Stimulated activated CD4-positive, alpha-beta T cell treated with anti-CD3 and anti-CD28 coated beads, Interleukin-15, amount 100 ng/mL, for 24 hours (primary cell): ENCODE measurements at regions not wholly inside any gene's neighbourhood (a gene's known extent, or its start where the extent isn't known, plus 50 kb on each side); places are given as distances from the start of the nearest gene placed in this dataset.
"Not testable (repeated sequence)": the region's sequence is repeated elsewhere in the genome, so short reads cannot be mapped to it uniquely, and the experiment has no call there.

Experiments
- DNase-seq: peaks from one replicate; pipeline ENCODE4 v3.0.0-alpha.2; 2020

DNA sequence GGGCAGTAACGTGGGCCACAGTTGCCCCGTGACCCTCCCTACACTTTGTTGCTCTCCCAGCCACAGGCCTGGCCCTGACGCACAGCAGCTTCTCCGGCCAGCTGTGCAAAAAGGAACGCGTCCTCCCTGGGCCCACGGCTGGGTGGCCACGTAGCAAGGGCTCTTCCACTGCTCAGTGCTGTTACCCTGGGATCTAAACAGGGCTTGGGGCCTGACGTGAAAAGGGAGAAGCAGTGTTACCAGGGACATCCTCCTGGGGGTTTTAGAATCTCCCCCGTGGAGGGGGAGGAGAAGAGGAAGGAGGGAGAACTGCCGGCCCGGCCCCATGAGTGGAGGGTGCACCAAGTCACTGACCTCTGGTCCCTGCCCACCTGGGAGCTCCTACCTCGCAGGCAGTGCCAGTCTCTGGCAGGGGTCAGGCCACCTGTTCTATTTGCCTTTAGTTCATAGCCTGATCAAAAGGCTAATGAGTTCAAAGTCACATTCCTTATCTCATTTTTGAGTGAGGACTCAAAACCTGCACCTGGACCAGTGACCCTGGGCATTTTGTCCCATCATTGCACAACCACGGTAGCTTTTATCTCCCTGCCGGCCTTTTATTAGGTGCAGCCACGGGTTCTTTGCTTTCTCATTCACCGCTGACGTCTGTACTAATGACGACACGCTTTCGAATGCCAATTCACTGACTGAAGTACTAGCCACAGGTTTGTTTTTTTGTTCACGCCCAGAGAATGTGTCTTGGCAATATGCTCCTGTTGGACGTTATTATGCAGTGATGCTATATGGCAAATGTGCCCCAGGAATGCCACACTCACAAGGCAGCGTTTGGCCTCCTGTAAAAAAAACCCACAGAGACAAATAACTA is 4424.6 kb upstream of the TPTE start:
- DNase-seq, result not testable (repeated sequence)

DNA sequence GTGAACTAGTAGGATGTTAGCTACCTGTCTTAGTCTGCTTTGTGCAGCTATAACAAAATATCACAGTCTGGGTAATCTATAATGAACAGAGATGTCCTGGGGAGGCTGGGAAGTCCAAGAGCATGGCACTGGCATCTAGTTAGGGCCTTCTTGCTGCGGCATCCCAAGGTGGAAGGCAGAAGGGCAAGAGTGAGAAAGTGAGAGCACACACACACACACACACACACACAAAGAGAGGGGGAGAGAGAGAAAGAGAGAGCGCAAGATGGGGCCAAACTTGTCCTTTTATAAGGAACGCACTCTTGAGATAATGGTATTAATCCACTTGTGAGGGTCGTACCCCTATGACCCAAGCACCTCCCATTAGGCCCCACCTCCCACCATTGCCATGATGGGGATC is 4423.6 kb upstream of the TPTE start:
- not testable (repeated sequence) for DNase-seq

DNA sequence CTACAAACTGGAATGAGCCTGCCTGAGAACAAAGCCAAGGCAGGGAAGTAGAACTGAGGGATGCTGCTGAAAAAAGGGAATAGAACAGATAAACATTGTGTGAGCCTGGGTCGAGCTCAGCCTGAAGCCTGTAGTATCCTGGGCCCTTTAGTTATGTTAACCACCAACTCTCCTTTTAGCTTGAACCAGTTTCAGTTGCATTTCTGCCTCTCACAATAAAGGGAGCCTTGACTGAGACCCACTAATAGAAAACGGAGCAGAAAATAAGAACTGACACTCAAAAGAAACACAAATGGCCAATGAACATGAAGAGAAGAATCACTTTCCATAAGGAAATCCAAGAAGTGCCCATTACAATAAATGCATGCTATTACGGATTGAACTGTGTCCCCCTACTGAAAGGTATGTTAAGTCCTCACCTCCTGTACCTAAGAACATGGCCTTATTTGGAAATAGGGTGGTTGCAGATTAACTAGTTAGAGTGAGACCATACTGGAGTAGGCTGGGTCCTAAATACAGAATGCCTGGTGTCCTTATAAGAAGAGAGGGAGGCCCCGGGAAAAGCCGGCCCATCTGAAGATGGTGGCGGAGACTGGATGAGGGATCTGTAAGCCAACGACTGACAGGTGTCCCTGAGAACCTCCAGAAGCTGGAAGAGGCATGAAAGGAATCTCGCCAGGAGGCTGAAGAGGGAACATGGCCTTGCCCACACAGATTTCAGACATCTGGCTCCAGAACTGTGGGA is 4423.0 kb upstream of the TPTE start:
- not testable (repeated sequence) for DNase-seq

- not testable (repeated sequence) for DNase-seq
These were observed 4419.8 kb upstream of the TPTE start for GRCh38 chr21:6101588-6101987.

- not testable (repeated sequence) for DNase-seq
These were observed 4416.8 kb upstream of the TPTE start for GRCh38 chr21:6104546-6104945.

DNA sequence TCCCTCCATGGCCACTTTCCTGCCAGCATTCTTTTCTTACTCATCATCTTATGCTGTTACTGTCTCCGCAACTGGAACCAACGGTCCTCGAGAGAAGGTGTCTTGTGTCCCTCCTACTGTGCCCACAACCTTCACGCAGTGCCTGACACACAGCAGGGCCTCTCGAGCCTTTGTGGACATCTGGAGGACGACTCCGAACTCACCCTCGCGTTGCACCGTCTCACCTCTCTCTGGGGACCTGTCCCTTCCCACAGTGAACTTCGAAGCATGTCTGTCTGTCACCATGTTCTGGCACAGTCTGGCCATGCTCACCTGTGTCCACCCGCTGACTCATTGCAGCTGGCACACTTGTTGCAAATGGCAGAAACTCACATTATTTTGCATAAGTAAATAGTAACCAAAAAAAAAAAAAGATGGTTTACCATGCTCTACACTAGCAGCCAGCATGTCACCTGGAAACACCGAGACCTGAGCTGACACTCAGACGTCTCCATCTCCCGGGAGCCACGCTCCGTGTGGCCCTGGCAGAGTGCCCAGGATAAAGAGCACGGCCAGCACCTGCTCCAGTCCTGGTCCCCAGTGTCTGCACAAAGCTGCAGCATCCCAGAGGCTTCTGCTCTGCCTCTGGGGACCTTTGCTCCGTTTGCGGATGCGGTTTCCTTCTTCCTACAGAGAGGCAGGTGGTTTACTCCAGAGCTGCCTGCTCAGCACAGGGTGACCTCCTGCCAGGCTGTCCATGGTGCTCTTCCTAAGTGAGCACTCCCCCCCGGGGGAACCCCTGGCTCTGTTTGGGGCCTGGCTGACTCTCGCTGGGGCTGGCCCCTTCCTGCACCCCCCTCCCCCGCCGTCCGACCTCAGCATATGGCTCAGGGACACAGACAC is 4414.5 kb upstream of the TPTE start:
- not testable (repeated sequence) for DNase-seq

DNA sequence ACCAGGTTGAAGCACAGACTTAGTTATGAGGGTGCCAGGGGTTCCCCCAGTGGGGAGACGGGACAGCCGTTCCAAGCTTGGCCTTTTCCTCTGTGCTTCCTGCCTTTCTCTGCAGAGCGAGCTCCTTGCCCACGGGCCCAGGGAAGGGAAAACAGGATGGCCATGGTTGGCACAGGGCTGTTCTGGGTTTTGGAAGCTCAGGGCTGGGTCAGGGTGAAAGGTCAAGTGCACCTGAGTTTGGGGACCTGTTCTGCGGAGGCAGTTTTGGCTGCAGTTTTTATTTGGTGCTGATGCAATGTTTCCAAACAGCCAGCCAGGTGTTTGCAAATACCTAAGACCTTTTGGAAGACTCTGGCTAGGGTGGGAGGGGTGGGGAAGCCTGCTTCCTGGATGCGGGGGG is 4412.5 kb upstream of the TPTE start:
- DNase-seq, result not testable (repeated sequence)

GRCh38 chr21:6109774-6110173 is 4411.6 kb upstream of the TPTE start:
- DNase-seq, result not testable (repeated sequence)

DNA sequence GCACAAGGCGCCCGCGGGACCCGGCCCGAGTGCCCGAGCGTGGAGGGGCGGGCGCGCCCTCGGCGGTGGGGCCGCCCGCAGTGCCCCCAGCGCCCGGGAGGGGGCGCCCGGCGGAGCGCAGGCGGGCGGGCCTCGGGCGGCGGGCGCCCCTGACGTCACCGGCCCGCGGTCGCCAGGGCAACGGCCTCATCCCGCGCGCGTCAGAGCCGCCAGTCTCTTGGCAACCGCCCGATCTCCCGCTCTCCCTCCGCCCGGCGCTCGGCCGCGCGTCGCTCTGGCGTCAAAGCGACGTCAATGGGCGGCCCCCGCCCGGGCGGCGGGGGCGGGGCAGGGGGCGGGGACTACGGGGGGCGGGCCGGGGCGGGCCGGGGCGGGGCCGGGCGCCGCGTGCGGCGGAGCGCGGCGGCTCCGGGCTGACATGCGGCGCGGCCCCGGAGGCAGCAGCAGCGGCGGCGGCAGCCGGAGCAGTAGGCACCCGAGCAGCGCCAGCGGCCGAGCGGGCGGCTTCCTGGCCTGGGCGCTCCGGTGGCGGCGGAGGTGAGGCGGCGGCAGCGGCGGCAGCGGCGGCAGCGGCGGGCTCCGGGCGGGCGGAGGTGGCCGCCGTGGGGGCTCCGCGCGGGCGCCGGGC is 4410.6 kb upstream of the TPTE start:
- not testable (repeated sequence) for DNase-seq

GRCh38 chr21:6111354-6111753 is 4410.0 kb upstream of the TPTE start:
- DNase-seq, result peak; percentile 5

DNA sequence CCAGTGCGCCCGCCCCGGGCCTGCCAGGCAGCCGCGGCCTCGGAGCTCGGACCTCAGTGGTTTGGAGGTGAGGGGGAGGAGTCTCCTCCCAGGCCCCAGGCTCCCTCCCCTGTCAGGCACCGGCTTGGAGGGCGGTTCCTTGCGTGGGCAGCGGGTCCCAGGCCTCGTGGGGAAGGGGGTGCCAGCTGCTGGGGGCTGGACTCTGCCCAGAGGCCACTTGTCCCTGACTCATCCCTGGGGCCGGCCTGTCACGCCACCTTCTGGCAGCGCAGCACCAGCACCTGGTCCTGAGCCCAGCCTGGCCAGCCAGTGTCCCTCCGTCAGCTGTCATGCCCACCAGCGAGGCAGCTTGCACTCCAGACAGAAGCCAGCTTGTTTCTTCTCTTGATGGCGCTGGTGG is 4403.0 kb upstream of the TPTE start:
- not testable (repeated sequence) for DNase-seq

- not testable (repeated sequence) for DNase-seq
These were observed 4400.5 kb upstream of the TPTE start for GRCh38 chr21:6120863-6121262.

GRCh38 chr21:6122629-6123028 is 4398.8 kb upstream of the TPTE start:
- not testable (repeated sequence) for DNase-seq

DNA sequence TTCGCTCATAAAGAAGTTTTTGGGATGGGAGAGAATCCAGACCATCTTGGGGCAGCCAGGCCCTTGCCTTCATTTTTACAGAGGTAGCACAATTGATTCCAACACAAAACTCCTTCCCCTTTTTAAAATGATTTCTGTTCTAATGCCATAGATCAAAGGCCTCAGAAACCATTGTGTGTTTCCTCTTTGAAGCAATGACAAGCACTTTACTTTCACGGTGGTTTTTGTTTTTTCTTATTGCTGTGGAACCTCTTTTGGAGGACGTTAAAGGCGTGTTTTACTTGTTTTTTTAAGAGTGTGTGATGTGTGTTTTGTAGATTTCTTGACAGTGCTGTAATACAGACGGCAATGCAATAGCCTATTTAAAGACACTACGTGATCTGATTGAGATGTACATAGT is 4398.2 kb upstream of the TPTE start:
- not testable (repeated sequence) for DNase-seq

DNA sequence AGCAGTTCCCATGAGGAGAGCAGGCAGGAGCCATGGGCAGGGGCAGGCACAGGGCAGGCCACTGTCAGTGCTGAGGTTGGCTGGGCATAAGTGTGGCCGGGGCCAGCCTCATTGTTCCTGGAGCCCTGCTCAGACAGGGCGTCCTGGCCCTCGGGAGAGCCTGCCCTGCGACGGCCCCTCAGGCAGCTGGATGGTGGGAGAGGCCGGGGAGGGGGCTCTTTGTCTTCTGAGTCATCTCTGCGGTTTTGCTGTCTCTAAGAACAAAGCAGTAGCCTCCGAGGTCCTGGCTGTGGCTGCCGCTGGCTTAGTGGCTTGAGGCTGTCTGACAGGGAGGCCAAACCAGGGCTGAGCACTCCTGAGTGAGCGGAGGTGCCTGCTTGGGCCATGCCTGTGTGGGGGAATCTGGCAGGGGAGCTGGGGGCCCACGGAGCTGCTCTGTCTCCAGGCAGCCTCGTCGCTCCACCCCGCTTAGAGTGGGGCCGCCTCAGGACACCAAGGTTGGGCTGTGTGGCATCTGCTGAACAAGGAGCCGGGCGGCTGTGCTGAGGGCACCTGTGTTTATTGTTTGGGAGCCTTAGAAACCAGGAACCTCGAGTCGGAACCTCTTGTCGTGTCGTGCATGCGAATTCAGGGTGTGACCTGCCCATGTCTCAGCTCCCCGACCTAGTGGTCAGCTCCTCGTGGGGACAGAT is 4395.7 kb upstream of the TPTE start:
- not testable (repeated sequence) for DNase-seq

DNA sequence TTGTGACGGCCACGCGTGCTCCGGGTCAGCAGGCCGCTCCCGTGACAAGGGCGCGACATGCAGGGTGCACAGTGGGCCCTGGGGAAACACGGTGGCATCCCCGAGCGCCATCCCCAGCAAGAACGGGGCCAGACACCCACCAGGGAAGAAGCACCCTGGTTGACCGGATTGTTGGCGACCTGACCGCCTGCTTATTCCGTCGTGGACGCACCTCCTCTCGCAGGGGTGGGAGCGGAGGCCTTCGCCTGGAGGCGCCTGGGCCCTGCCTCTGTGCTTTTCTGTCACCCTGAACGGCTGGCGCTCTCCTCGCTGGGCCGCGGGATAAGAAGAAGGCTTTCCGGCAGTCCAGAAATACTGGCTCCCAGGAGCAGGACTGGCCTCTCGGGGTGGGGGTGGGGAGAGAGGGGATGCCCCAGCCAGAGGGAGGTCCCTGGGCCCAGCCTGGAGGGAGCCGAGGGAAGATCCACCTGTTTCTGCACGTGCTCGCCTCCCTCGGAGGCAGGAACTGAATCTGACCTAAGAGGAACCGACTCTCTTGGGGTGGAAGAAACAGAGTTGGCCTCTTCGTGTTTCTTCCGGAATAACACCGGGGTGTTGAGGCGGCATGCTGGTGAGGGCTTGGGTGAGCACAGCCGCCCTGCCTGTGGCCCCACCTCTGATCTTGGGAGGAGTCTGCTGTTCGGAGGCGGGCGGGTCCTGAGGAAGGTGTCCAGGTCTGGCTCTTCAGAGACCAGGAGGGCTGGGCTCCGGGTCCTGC is 4394.2 kb upstream of the TPTE start:
- not testable (repeated sequence) for DNase-seq

- DNase-seq, result not testable (repeated sequence)
These were observed 4390.6 kb upstream of the TPTE start for GRCh38 chr21:6130734-6131133.

DNA sequence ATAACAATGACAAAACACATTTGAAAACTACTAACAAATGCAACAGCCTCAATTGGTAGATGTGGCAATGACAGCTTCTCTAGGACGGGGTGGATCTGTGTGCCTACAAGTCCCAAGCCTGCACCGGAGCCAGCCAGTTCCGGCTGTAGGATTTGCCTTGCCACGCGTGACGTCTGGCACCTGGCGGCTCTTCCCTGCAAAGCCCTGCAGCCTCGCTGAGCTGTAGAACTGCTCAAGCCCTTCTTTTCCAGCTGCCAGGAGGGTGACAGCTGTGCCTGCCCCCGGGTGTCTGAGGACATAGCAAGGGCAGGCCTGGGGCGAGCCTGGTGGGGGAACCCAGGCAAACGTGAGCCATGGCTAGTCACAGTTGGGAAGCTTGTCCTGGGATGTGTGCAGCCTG is 4388.0 kb upstream of the TPTE start:
- DNase-seq, result not testable (repeated sequence)

- DNase-seq, result not testable (repeated sequence)
These were observed 4387.3 kb upstream of the TPTE start for GRCh38 chr21:6133852-6134630.

DNA sequence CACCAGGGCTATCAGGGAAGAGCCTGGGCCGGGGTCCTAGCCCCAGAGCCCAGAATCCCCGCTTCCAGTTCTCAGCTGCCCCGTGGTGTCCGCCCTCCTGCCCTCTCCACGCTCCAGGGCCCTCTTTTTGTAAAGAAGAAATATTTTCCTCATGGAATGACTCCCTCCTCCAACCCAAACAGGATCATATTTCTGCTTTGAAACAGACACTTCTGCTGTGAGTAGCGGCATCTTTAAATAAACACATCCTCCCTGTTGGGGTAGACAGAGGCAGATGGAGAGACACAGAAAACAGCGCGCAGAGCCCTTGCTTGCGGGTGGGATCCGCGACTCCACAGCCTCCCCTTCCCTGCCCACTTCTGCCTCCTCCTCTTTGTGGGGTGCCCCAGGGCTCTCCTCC is 4384.7 kb upstream of the TPTE start:
- not testable (repeated sequence) for DNase-seq
